ENCODE measurements at regions not wholly inside any gene's neighbourhood (a gene's known extent, or its start where the extent isn't known, plus 50 kb on each side); places are given as distances from the start of the nearest gene placed in this dataset.

DNA sequence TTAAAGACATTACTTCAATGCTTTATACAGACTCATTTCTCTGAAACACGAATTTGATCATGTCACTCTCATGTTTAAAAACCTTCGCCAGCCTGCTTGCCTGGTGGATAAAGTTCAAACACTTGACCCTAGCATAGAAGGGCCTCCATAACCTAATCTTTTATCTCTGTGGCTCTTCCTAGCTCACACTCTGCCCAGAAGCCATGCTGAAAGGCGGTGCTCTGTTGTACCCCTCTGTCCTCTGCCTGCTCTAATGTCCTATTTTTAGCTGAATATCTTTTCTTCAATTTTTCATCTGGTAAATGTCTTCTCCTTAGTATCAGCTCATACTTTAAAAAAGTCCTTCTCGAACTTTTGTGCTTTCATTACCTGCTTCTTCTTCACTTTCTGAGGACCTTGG lies 302.6 kb upstream of the BOD1L1 start:
- DNase-seq (ENCODE audit: low read depth in 3 of 3): no peak

DNA sequence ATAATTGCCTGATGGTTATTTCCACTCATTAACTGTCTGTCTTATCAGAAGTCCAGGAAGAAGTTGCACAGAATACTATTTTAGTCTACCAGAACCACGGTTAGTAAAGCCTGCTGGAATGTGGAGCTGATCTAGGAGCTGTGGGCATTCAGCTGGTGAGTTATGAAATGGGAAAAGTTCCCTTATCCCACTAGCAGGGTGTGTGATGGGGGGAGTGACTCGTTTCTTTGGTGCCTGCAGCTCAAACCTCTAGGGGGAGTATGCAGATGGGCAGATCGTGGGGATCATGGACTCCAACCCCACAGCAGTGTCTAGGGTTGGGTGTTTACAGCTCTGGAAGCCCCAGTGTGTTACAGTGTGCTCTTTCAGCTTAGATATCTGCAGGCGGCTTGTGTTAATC lies 305.7 kb upstream of the BOD1L1 start:
- no peak for DNase-seq (ENCODE audit: low read depth in 3 of 3)

DNA sequence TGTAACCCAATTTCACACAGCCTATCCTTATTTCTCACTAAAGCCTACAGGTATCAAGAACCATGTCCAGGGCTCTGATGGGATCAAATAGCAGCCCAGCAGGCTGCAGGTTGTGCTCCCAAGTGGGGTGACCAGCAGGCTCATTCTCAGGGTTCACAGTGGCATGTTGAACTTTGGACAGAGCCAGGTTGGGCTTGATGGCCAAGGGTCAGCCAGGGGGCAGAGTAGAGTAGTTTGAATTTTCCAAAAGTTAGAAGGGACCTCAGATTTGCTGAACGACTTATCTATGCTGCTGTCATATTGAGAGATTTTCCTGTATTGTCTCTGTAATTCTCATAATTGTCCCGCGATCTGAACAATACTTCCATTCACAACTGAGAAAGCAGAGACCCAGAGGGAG lies 310.8 kb upstream of the BOD1L1 start:
- DNase-seq (ENCODE audit: low read depth in 3 of 3): no peak

DNA sequence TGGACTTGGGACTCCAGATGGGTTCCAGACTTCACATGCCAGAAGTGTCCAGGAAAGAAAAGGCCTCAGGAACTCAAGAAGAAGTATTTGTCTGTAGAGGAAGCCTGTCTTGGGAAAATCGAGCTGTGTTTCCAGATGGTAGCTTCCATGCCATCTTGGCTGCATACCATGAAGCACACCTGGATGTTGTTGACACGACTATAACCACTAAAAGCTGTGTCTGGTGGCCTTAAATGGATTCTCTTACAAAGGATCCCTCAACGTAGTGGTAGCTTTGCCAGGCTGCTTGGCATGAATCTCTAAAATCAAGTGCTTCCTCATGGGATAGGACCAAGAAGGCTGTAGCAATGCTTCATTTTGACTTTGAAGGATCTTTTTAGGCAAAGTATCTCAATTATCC lies 313.4 kb upstream of the BOD1L1 start:
- DNase-seq (ENCODE audit: low read depth in 3 of 3): no peak

- no peak for DNase-seq (ENCODE audit: low read depth in 3 of 3)
Observed at GRCh38 chr4:13942977-13943376, 315.5 kb upstream of the BOD1L1 start.

- no peak for DNase-seq (ENCODE audit: low read depth in 3 of 3)
Observed at GRCh38 chr4:13944095-13944511, 316.6 kb upstream of the BOD1L1 start.

DNA sequence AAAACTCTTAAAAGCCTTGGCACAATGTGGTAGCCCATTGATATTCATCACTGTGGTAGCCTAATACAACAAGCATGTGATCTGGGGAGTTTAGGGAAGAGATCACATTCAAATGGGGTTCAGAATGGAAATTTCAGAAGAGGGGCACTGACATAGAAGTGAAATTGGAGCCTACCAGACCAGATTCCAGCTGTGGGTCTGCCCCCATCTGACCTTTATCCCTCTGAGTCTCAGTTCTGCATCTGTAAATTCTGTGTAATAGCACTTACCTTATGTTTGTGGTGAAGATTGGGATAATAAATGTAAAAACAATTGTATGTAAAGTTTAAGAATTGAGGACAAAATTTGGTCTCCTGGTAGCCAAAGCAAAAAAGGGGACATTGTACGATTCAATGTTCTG lies 320.4 kb upstream of the BOD1L1 start:
- DNase-seq (ENCODE audit: low read depth in 3 of 3): no peak

- DNase-seq (ENCODE audit: low read depth in 3 of 3): no peak
Observed at GRCh38 chr4:13950491-13950890, 323.0 kb upstream of the BOD1L1 start.

DNA sequence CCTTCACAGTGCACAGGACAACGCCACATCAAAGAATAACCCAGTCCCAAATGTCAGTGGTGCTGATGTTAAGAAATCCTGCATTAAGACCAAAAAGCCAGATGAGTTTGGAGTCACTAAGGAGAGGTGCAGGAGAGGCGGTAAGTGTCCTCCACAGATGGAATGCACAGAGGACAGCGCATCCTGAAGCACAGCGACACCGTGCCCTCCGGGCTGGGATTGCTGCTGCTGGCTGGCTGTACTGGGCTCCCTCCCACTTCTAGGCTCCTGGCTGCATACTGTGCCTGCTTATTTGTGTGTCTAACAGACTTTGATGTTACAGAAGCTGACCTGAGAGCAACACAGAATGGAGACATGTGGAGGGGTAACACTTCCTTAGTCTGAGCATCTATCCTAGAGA lies 325.6 kb upstream of the BOD1L1 start:
- DNase-seq (ENCODE audit: low read depth in 3 of 3): no peak

DNA sequence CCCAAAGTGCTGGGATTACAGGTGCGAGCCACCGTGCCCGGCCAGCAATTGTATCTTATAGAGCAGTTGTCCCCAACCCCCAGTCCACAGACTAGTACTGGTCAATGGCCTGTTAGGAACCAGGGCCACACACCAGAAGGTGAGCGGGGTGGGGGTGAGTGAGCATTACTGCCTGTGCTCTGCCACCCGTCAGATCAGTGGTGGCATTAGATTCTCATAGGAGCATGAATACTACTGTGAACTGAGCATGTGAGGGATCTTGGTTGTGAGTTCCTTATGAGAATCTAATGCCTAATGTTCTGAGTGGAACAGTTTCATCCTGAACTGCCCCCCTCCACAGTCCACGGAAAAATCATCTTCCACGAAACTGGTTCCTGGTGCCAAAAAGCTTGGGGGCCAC lies 328.0 kb upstream of the BOD1L1 start:
- DNase-seq (ENCODE audit: low read depth in 3 of 3): no peak

DNA sequence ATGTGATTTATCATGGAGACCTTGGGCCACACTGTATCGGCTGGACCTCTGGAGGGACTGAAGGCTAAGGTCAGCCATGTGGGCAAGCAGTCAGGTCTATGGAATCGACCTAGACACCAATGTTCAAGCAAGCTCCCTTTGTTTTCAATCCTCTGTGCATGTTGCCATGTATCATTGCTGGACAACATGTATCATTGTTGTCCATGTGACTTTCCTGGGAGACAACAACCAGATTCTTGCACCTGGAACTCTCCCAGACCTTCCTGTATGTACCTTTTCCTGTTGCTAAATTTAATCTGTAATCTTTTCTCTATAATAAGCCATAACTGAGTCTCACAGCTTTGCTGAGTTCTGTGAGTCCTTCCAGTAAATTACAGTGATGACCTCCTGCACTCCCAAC lies 329.4 kb upstream of the BOD1L1 start:
- DNase-seq (ENCODE audit: low read depth in 3 of 3): no peak

DNA sequence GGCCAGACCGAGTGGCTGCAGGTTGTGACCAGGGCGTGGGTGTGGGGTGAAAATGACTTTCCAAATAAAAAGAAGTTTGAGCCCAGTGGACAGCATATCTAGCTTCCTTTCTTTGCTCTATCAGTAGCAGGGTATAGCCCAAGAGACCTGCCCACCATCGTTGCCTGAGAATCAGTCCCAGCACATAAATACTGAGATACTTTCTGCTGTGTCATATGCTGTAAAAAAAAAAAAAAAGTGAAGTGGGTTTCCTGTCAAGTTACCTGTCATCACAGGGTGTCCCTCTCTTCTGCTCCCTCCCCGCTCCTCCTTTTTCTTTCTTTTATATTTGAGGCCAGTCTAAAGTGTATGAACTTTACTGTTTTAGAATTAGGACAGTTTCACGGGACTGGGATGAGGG lies 330.3 kb upstream of the BOD1L1 start:
- DNase-seq (ENCODE audit: low read depth in 3 of 3): no peak

- no peak for DNase-seq (ENCODE audit: low read depth in 3 of 3)
Observed at GRCh38 chr4:13963601-13964000, 336.1 kb upstream of the BOD1L1 start.

GRCh38 chr4:13966231-13967195 lies 339.0 kb upstream of the BOD1L1 start:
- no peak for DNase-seq (ENCODE audit: low read depth in 3 of 3)

DNA sequence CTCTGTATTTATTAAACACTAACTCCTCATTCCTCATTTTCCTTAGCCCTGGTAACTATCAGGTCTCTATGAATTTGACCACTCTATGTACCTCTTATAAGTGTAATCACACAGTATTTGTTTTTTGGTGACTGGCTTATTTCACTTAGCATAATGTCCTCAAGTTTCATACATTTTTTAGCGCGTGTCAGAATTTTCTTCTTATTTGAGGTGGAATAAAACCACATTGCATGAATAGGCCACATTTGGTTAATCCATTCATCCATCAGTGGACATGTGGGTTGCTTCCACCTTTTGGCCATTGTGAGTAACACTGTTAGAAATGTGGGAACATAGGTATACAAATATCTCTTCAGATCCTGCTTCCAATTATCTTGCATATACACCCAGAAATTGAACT lies 341.2 kb upstream of the BOD1L1 start:
- DNase-seq (ENCODE audit: low read depth in 3 of 3): no peak

GRCh38 chr4:13970349-13970748 lies 342.8 kb upstream of the BOD1L1 start:
- DNase-seq (ENCODE audit: low read depth in 3 of 3): no peak

DNA sequence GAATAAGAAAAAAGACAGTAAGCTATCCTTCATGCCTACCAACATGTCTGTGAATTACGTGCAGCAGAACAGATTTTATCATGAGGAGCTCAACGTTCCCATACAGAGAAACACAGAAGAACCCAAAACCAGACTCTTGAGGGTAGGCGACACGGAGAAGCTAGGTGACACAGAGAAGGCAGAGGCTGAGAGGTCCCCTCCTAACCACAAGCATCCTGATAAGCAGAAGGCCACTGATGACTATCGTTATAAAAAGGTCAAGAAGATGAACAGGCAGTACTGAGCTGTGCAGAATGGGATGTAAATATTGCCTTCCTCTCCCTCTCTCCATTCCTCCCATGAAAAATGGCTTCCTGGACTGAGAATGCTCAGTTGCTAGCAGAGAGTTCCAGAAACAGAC lies 350.2 kb upstream of the BOD1L1 start:
- DNase-seq (ENCODE audit: low read depth in 3 of 3): no peak

GRCh38 chr4:13980317-13981310 lies 353.1 kb upstream of the BOD1L1 start:
- DNase-seq (ENCODE audit: low read depth in 3 of 3): no peak

DNA sequence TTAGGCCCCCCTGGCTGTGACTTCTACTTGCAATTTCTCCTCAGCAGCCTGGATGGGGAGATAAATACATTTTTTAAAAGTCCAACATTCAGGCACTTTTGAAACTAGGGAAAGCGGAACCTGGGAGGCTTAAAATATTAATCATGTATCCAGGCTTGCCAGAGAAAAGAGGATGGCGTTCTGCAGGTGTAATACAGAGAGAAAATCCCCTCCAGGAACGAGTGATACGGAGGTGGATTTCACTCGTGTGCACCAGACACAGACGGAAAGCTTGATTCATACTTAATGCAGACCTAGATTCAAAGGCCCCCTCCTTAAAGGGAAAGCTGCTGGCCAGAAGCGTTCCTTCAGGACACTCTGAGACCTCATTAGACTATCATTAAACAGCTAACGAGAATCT lies 354.0 kb upstream of the BOD1L1 start:
- DNase-seq (ENCODE audit: low read depth in 3 of 3): no peak

DNA sequence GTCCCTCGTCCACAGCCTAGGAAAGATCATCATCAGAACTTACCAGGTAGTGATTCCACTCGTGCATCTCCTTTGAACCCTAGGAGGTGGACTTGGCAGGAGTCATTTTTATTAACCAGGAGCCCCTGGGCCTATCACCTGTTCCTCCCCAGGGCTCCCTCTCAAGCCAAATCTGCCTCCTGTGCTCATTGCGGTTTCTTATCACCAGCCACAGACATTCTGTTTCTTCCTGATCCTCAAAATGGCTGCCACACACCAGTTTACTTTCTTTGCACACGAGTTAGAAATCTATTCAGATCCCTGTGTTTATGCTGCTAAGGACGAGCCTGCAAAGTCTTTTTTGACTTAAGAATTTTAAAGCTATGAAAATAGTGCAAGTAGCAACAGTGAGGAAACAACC lies 354.5 kb upstream of the BOD1L1 start:
- no peak for DNase-seq (ENCODE audit: low read depth in 3 of 3)

GRCh38 chr4:13983189-13983790 lies 355.8 kb upstream of the BOD1L1 start:
- DNase-seq (ENCODE audit: low read depth in 3 of 3): no peak

Measured in stimulated activated CD4-positive, alpha-beta T cell treated with anti-CD3 and anti-CD28 coated beads, TNF-alpha, amount 100 ng/mL, for 24 hours (primary cell).